ENCODE measurements at regions not wholly inside any gene's neighbourhood (a gene's known extent, or its start where the extent isn't known, plus 50 kb on each side); places are given as distances from the start of the nearest gene placed in this dataset.

DNA sequence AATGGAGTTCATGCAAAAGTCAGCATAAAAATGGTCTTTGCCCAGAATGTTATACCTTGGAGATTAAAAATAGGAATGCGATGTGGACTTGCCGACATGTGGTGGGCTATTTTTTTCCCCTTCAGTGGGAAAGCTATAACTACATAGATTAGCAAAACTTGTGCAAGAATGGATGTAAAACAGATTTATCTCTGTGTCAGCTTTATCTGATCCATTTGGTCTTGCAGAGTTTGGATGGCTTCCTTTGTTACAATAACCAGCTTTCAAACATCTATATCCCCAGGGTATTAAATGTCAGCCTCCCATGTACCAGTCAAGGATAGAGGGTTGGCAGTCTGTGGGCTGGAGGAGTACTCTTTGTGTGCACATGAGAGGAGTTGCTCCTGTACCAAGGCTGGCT, 284.9 kb downstream of the TMEM38B start:
- Histone ChIP-seq H3K27ac (ENCODE audit: low read length) (peak overlapping the region; percentile 18), H3K27me3 (ENCODE audit: insufficient read depth, low read depth, low read length) (no peaks in the 10 kb centered on the region), H3K79me2 (replicated peaks; ENCODE audit: insufficient read depth, low read length) (no peaks in the 10 kb centered on the region), H3K36me3 (ENCODE audit: insufficient read depth, low read length) (no peaks in the 10 kb centered on the region), H3K4me3 (ENCODE audit: low read length) (no peak overlapping the region), H3F3A (ENCODE audit: insufficient read depth, low read length, poor library complexity, severe bottlenecking) (no peaks in the 10 kb centered on the region), H3K9me3 (ENCODE audit: low read length) (no peaks in the 10 kb centered on the region), H3K9ac (ENCODE audit: low read length) (no peak overlapping the region), H2AFZ (ENCODE audit: low read depth, low read length) (no peak overlapping the region), H3K9me2 (ENCODE audit: insufficient read depth, low read length) (no peaks in the 10 kb centered on the region), H3K4me2 (ENCODE audit: low read length) (no peak overlapping the region), H4K20me1 (ENCODE audit: insufficient read depth) (no peaks in the 10 kb centered on the region)
- TF ChIP-seq TAF1 (IDR thresholded peaks at IDR 0.05; ENCODE audit: low read depth) (no peak), SMC3 (conservative IDR thresholded peaks at IDR 0.05; ENCODE audit: poor library complexity) (no peak)
- TF ChIP-seq, protein P1, sequence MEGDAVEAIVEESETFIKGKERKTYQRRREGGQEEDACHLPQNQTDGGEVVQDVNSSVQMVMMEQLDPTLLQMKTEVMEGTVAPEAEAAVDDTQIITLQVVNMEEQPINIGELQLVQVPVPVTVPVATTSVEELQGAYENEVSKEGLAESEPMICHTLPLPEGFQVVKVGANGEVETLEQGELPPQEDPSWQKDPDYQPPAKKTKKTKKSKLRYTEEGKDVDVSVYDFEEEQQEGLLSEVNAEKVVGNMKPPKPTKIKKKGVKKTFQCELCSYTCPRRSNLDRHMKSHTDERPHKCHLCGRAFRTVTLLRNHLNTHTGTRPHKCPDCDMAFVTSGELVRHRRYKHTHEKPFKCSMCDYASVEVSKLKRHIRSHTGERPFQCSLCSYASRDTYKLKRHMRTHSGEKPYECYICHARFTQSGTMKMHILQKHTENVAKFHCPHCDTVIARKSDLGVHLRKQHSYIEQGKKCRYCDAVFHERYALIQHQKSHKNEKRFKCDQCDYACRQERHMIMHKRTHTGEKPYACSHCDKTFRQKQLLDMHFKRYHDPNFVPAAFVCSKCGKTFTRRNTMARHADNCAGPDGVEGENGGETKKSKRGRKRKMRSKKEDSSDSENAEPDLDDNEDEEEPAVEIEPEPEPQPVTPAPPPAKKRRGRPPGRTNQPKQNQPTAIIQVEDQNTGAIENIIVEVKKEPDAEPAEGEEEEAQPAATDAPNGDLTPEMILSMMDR (IDR thresholded peaks at IDR 0.05; ENCODE audit: poor library complexity, severe bottlenecking): no peak

DNA sequence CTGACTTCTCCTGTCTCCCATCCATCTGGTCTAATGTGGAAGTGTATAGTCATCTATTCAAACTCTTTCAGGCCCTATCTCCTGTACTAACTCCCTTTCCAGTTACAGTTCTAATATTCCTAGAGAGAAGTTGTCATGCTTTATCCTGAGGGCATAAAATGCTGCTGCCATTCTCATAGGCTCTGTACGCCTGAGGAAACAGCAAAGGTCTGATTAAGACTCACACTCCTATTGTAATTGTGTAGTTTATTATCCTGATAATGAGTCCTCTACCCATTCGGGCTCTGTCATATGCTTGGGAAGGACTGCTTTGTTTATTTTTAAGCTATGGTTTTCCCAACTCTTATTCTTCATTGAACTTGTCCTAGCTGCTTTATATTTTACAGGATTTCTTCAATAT, 290.4 kb downstream of the TMEM38B start:
- Histone ChIP-seq H4K20me1 (ENCODE audit: insufficient read depth) (no peaks in the 10 kb centered on the region), H3K4me2 (ENCODE audit: low read length) (no peak overlapping the region), H3K27me3 (ENCODE audit: insufficient read depth, low read depth, low read length) (no peaks in the 10 kb centered on the region), H3K36me3 (ENCODE audit: insufficient read depth, low read length) (no peaks in the 10 kb centered on the region), H3K9ac (ENCODE audit: low read length) (no peak overlapping the region), H2AFZ (ENCODE audit: low read depth, low read length) (no peak overlapping the region), H3K27ac (ENCODE audit: low read length) (no peak overlapping the region), H3F3A (ENCODE audit: insufficient read depth, low read length, poor library complexity, severe bottlenecking) (no peaks in the 10 kb centered on the region), H3K4me3 (ENCODE audit: low read length) (no peak overlapping the region), H3K79me2 (replicated peaks; ENCODE audit: insufficient read depth, low read length) (no peaks in the 10 kb centered on the region), H3K9me3 (ENCODE audit: low read length) (no peaks in the 10 kb centered on the region), H3K9me2 (ENCODE audit: insufficient read depth, low read length) (no peaks in the 10 kb centered on the region)
- TF ChIP-seq, protein P1 (IDR thresholded peaks at IDR 0.05; ENCODE audit: poor library complexity, severe bottlenecking): no peak
- TF ChIP-seq TAF1 (IDR thresholded peaks at IDR 0.05; ENCODE audit: low read depth): no peak
- TF ChIP-seq, protein P2, sequence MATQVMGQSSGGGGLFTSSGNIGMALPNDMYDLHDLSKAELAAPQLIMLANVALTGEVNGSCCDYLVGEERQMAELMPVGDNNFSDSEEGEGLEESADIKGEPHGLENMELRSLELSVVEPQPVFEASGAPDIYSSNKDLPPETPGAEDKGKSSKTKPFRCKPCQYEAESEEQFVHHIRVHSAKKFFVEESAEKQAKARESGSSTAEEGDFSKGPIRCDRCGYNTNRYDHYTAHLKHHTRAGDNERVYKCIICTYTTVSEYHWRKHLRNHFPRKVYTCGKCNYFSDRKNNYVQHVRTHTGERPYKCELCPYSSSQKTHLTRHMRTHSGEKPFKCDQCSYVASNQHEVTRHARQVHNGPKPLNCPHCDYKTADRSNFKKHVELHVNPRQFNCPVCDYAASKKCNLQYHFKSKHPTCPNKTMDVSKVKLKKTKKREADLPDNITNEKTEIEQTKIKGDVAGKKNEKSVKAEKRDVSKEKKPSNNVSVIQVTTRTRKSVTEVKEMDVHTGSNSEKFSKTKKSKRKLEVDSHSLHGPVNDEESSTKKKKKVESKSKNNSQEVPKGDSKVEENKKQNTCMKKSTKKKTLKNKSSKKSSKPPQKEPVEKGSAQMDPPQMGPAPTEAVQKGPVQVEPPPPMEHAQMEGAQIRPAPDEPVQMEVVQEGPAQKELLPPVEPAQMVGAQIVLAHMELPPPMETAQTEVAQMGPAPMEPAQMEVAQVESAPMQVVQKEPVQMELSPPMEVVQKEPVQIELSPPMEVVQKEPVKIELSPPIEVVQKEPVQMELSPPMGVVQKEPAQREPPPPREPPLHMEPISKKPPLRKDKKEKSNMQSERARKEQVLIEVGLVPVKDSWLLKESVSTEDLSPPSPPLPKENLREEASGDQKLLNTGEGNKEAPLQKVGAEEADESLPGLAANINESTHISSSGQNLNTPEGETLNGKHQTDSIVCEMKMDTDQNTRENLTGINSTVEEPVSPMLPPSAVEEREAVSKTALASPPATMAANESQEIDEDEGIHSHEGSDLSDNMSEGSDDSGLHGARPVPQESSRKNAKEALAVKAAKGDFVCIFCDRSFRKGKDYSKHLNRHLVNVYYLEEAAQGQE (IDR thresholded peaks at IDR 0.05; ENCODE audit: borderline replicate concordance): no peak
- TF ChIP-seq EP300 (conservative IDR thresholded peaks at IDR 0.05; ENCODE audit: poor library complexity, severe bottlenecking): no peak
- no peak for TF ChIP-seq MXI1 (conservative IDR thresholded peaks at IDR 0.05; ENCODE audit: poor library complexity, severe bottlenecking)
- TF ChIP-seq EZH2 (IDR thresholded peaks at IDR 0.05; ENCODE audit: borderline replicate concordance, insufficient read depth, low read length, poor library complexity, severe bottlenecking): no peak
- TF ChIP-seq POLR2AphosphoS5 (IDR thresholded peaks at IDR 0.05): no peak
- TF ChIP-seq SMC3 (conservative IDR thresholded peaks at IDR 0.05; ENCODE audit: poor library complexity): no peak
- TF ChIP-seq RAD21 (conservative IDR thresholded peaks at IDR 0.05): no peak

Data from neural cell (in vitro differentiated cells).